ENCODE measurements at regions not wholly inside any gene's neighbourhood (a gene's known extent, or its start where the extent isn't known, plus 50 kb on each side); places are given as distances from the start of the nearest gene placed in this dataset.
"Not testable (repeated sequence)": the region's sequence is repeated elsewhere in the genome, so short reads cannot be mapped to it uniquely, and the experiment has no call there.

GRCh38 chr4:164596927-164597326, 157.0 kb upstream of the SMIM31 start:
- TF ChIP-seq POLR2A (IDR thresholded peaks at IDR 0.05) (no peak), POLR2AphosphoS5 (IDR thresholded peaks at IDR 0.05; ENCODE audit: insufficient read depth in 1 of 2, low read depth in 1 of 2) (no peak), CTCF (IDR thresholded peaks at IDR 0.05) (no peak)
- no peaks in the 10 kb centered on the region for H3K27me3 ChIP-seq
- intact Hi-C loops (cut with DNase I), result no loop called here
- H3K4me3 ChIP-seq, result no peak overlapping the region
- no peak for DNase-seq (ENCODE audit: extremely low spot score in 2 of 2)
- H3K27ac ChIP-seq, result no peak overlapping the region
- H3K36me3 ChIP-seq, result no peaks in the 10 kb centered on the region
- no peaks in the 10 kb centered on the region for H3K4me1 ChIP-seq
- H3K9me3 ChIP-seq, result no peaks in the 10 kb centered on the region

GRCh38 chr4:164601653-164602052, 152.3 kb upstream of the SMIM31 start:
- no peaks in the 10 kb centered on the region for H3K9me3 ChIP-seq
- H3K4me1 ChIP-seq, result no peaks in the 10 kb centered on the region
- no peak overlapping the region for H3K27ac ChIP-seq
- intact Hi-C loops (cut with DNase I), result no loop called here
- H3K4me3 ChIP-seq, result no peak overlapping the region
- no peaks in the 10 kb centered on the region for H3K27me3 ChIP-seq
- no peak for DNase-seq (ENCODE audit: extremely low spot score in 2 of 2)
- no peaks in the 10 kb centered on the region for H3K36me3 ChIP-seq
- no peak for TF ChIP-seq CTCF (IDR thresholded peaks at IDR 0.05)
- no peak for TF ChIP-seq POLR2AphosphoS5 (IDR thresholded peaks at IDR 0.05; ENCODE audit: insufficient read depth in 1 of 2, low read depth in 1 of 2)
- TF ChIP-seq POLR2A (IDR thresholded peaks at IDR 0.05), result no peak

- H3K4me3 ChIP-seq; H3K27ac ChIP-seq; H3K4me1 ChIP-seq; H3K36me3 ChIP-seq; H3K9me3 ChIP-seq; DNase-seq (ENCODE audit: extremely low spot score in 2 of 2); intact Hi-C loops (cut with DNase I); H3K27me3 ChIP-seq: not testable (repeated sequence)
Observed at GRCh38 chr4:164605791-164606190, 148.1 kb upstream of the SMIM31 start.

- Histone ChIP-seq H3K27me3 (no peaks in the 10 kb centered on the region), H3K4me1 (no peaks in the 10 kb centered on the region), H3K36me3 (no peaks in the 10 kb centered on the region), H3K9me3 (no peaks in the 10 kb centered on the region), H3K4me3 (no peak overlapping the region), H3K27ac (no peak overlapping the region)
- intact Hi-C loops (cut with DNase I), result no loop called here
- TF ChIP-seq POLR2AphosphoS5 (IDR thresholded peaks at IDR 0.05; ENCODE audit: insufficient read depth in 1 of 2, low read depth in 1 of 2), result no peak
- no peak for TF ChIP-seq CTCF (IDR thresholded peaks at IDR 0.05)
- no peak for TF ChIP-seq POLR2A (IDR thresholded peaks at IDR 0.05)
- no peak for DNase-seq (ENCODE audit: extremely low spot score in 2 of 2)
Observed at GRCh38 chr4:164606478-164606877, 147.5 kb upstream of the SMIM31 start.

- Histone ChIP-seq H3K27me3 (no peaks in the 10 kb centered on the region), H3K4me3 (no peak overlapping the region), H3K4me1 (no peaks in the 10 kb centered on the region), H3K9me3 (no peaks in the 10 kb centered on the region), H3K36me3 (no peaks in the 10 kb centered on the region), H3K27ac (no peak overlapping the region)
- TF ChIP-seq POLR2A (IDR thresholded peaks at IDR 0.05) (no peak), POLR2AphosphoS5 (IDR thresholded peaks at IDR 0.05; ENCODE audit: insufficient read depth in 1 of 2, low read depth in 1 of 2) (no peak), CTCF (IDR thresholded peaks at IDR 0.05) (no peak)
- no peak for DNase-seq (ENCODE audit: extremely low spot score in 2 of 2)
- intact Hi-C loops (cut with DNase I), result no loop called here
Observed at GRCh38 chr4:164613256-164613655, 140.7 kb upstream of the SMIM31 start.

- DNase-seq (ENCODE audit: extremely low spot score in 2 of 2), result no peak
- no peaks in the 10 kb centered on the region for H3K27me3 ChIP-seq
- intact Hi-C loops (cut with DNase I), result no loop called here
- no peak overlapping the region for H3K4me3 ChIP-seq
- H3K27ac ChIP-seq, result no peak overlapping the region
- H3K4me1 ChIP-seq, result no peaks in the 10 kb centered on the region
- no peaks in the 10 kb centered on the region for H3K36me3 ChIP-seq
- TF ChIP-seq POLR2A (IDR thresholded peaks at IDR 0.05) (no peak), CTCF (IDR thresholded peaks at IDR 0.05) (no peak), POLR2AphosphoS5 (IDR thresholded peaks at IDR 0.05; ENCODE audit: insufficient read depth in 1 of 2, low read depth in 1 of 2) (no peak)
- H3K9me3 ChIP-seq, result no peaks in the 10 kb centered on the region
Observed at GRCh38 chr4:164613792-164614191, 140.1 kb upstream of the SMIM31 start.

Measured in vagina (tissue), 2 donors.